Natural killer cell treated with Interleukin-12 subunit alpha and Interleukin-12 subunit beta and Interleukin-15 and Interleukin-18, amount 100 ng/mL, for 72 hours (primary cell): ENCODE measurements at regions not wholly inside any gene's neighbourhood (a gene's known extent, or its start where the extent isn't known, plus 50 kb on each side); places are given as distances from the start of the nearest gene placed in this dataset.
"Not testable (repeated sequence)": the region's sequence is repeated elsewhere in the genome, so short reads cannot be mapped to it uniquely, and the experiment has no call there.

Experiments
- ATAC-seq, 2 donors: fragments of 150-1000 bp; cut with Tn5 transposase in 1 of 2; sonication (Bioruptor Pico), chemical (Tn5 transposase) in 1 of 2; 2 replicates each; pipeline ENCODE4 v1.10.0; 2021
- DNase-seq: peaks from one replicate; pipeline ENCODE4 v3.0.0; 2022; ENCODE audit warnings: low spot score
- H3K27ac Mint-ChIP-seq, 2 donors: 1 replicate in 1 of 2; 2 replicates in 1 of 2; pipeline ENCODE4 v1.8.0; 2022; ENCODE audit warnings: mixed read lengths in 2 of 2, mild to moderate bottlenecking in 1 of 2, moderate library complexity in 1 of 2
- H3K27me3 Mint-ChIP-seq, 2 donors: 1 replicate in 1 of 2; 2 replicates in 1 of 2; pipeline ENCODE4 v1.8.0; 2022; ENCODE audit warnings: mixed read lengths in 2 of 2
- H3K36me3 Mint-ChIP-seq: one replicate; pipeline ENCODE4 v1.8.0; 2022; ENCODE audit warnings: mixed read lengths
- H3K4me1 Mint-ChIP-seq, 2 donors: 1 replicate in 1 of 2; 2 replicates in 1 of 2; pipeline ENCODE4 v1.8.0; 2022; ENCODE audit warnings: low read depth in 2 of 2, mixed read lengths in 2 of 2, mild to moderate bottlenecking in 1 of 2
- H3K4me3 Mint-ChIP-seq: one replicate; pipeline ENCODE4 v1.8.0; 2022; ENCODE audit warnings: mixed read lengths
- H3K9me3 Mint-ChIP-seq: 2 replicates; pipeline ENCODE4 v1.8.0; 2022; ENCODE audit warnings: mixed read lengths

DNA sequence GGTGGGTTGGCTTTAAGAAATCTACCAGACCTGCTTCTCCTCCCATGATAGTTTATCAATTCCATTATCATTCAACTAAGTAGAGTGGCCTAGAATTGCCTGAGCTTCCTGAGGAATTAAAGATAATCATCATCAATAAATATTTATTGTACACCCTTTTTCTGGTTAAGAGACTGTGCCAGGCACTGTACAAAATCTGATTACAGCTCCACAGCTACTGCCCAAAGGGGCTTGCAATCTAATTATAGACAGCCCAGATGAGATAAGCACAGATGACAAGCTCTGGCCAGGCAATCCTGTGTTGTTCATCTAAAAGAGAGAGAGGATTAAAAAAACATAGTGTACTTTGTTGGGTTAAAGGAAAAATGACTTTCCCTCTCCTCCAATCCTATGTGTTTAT lies 586.4 kb downstream of the GATA3 start:
- H3K27me3 Mint-ChIP-seq, result peaks cover 17 to 18% of the 10 kb centered on the region in 2 donors
- no peak overlapping the region for H3K27ac Mint-ChIP-seq
- H3K9me3 Mint-ChIP-seq, result peaks cover 3% of the 10 kb centered on the region
- no peak overlapping the region for H3K4me3 Mint-ChIP-seq
- H3K4me1 Mint-ChIP-seq, result no peaks in the 10 kb centered on the region
- DNase-seq, result no peak
- H3K36me3 Mint-ChIP-seq, result no peaks in the 10 kb centered on the region
- ATAC-seq, result no peak

DNA sequence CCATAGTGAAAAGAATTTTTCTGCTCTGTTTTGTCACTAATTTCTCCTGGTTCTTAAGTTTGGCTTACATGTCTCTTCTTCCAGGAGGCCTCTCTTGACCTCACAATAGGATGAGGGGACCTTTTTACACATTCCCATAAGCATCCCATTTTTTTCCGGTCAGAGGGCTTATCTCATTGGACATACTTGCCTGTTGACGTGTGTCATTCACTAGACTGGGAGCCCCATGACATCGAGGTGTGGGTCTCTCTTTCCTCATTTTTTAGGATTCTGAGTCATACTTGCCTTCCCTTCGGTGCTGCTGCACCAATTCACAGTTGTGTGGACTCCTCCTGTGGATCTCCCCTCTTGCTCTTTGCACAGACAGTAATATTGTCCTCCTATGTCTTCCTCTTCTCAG lies 601.8 kb downstream of the GATA3 start:
- Mint-ChIP-seq H3K27ac (no peak overlapping the region), H3K4me3 (no peak overlapping the region), H3K36me3 (no peaks in the 10 kb centered on the region), H3K27me3 (peaks cover 33 to 38% of the 10 kb centered on the region in 2 donors), H3K4me1 (no peaks in the 10 kb centered on the region), H3K9me3 (no peaks in the 10 kb centered on the region)
- DNase-seq (no peak), ATAC-seq (no peak)

DNA sequence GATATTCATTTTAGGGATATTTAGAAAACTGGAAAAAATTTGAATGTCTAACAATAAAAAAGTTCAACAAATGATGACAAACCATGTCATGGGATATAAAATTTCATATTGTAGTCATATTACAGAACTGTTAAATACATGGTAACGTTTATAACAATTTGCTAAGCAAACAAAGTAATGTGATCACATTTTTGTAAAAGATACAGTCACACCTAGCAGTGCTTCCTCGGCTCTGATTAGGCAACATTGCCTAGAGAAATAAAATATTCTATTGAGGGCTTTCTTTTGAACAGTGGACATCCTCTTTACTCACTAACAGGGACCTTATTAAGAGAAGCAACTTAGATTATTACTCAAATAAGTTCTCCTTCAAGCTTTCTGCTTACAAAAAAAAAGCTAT lies 605.5 kb downstream of the GATA3 start:
- Mint-ChIP-seq H3K9me3 (no peaks in the 10 kb centered on the region), H3K27me3 (peaks cover 29 to 34% of the 10 kb centered on the region in 2 donors), H3K4me1 (no peaks in the 10 kb centered on the region), H3K27ac (no peak overlapping the region), H3K36me3 (no peaks in the 10 kb centered on the region), H3K4me3 (no peak overlapping the region)
- no peak for DNase-seq
- no peak for ATAC-seq

GRCh38 chr10:8661886-8662285 lies 607.4 kb downstream of the GATA3 start:
- H3K4me1 Mint-ChIP-seq, result no peaks in the 10 kb centered on the region

DNA sequence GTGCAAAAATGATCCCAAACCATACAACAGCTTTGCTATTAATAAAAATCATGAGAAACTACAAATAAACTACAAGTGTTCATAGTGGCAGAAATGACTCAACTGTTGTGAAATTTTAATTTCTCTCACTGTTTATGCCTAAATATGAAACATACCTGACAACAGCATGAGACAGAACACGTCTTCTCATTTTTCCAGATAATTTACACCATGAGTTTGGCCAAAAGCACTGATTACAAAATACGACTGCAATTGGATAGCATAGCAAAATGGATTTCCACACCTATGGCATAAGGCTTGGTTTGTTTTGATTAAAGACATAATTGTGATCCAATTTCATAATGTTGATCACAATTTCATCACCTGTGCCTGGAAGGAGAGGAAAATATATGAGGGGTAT lies 608.6 kb downstream of the GATA3 start:
- no peak overlapping the region for H3K4me3 Mint-ChIP-seq
- H3K27ac Mint-ChIP-seq, result no peak overlapping the region
- H3K9me3 Mint-ChIP-seq, result no peaks in the 10 kb centered on the region
- H3K27me3 Mint-ChIP-seq, result peaks cover 21 to 22% of the 10 kb centered on the region in 2 donors
- DNase-seq (no peak), ATAC-seq (no peak)
- no peaks in the 10 kb centered on the region for H3K36me3 Mint-ChIP-seq
- no peaks in the 10 kb centered on the region for H3K4me1 Mint-ChIP-seq

More at GRCh38 chr10:8661886-8662285, 607.4 kb downstream of the GATA3 start:
- Mint-ChIP-seq H3K4me3 (no peak overlapping the region), H3K27me3 (peaks cover 21 to 22% of the 10 kb centered on the region in 2 donors), H3K36me3 (no peaks in the 10 kb centered on the region), H3K27ac (no peak overlapping the region), H3K9me3 (no peaks in the 10 kb centered on the region)
- no peak for DNase-seq
- ATAC-seq, result no peak

GRCh38 chr10:8665322-8665721 lies 610.8 kb downstream of the GATA3 start:
- no peaks in the 10 kb centered on the region for H3K9me3 Mint-ChIP-seq

GRCh38 chr10:8670461-8670860 lies 616.0 kb downstream of the GATA3 start:
- H3K4me1 Mint-ChIP-seq, result no peaks in the 10 kb centered on the region
- no peak overlapping the region for H3K27ac Mint-ChIP-seq
- H3K27me3 Mint-ChIP-seq, result peaks cover 16 to 24% of the 10 kb centered on the region in 2 donors
- no peak for ATAC-seq
- H3K4me3 Mint-ChIP-seq, result no peak overlapping the region
- no peak for DNase-seq
- no peaks in the 10 kb centered on the region for H3K36me3 Mint-ChIP-seq
- H3K9me3 Mint-ChIP-seq, result peaks cover 3% of the 10 kb centered on the region

More at GRCh38 chr10:8665322-8665721, 610.8 kb downstream of the GATA3 start:
- H3K4me1 Mint-ChIP-seq, result no peaks in the 10 kb centered on the region
- H3K4me3 Mint-ChIP-seq, result no peak overlapping the region
- no peak overlapping the region for H3K27ac Mint-ChIP-seq
- peaks cover 18% of the 10 kb centered on the region in 2 donors for H3K27me3 Mint-ChIP-seq
- no peaks in the 10 kb centered on the region for H3K36me3 Mint-ChIP-seq
- DNase-seq (no peak), ATAC-seq (no peak)

DNA sequence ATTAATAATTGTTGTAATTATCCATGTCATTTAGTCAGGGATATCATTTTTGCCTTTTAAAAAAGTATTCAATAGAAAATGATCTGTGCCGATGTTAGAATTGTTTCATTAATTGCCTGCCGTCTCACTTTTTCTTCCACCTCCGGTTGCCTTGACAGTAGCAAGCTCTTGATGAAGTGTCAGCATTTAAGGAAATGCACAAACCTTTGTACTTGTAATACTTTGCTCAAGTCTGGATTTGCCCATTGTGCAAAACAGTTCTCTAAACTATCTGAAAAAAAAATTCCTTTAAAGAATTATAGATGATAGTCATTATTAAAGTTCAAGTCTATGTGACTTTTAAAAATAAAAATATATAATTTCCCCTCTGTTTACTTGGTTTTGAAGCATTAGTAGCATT lies 619.7 kb downstream of the GATA3 start:
- Mint-ChIP-seq H3K4me3 (no peak overlapping the region), H3K27ac (no peak overlapping the region), H3K4me1 (no peaks in the 10 kb centered on the region), H3K9me3 (peaks cover 3% of the 10 kb centered on the region), H3K36me3 (no peaks in the 10 kb centered on the region), H3K27me3 (peaks cover 9 to 21% of the 10 kb centered on the region in 2 donors)
- DNase-seq (no peak), ATAC-seq (no peak)

DNA sequence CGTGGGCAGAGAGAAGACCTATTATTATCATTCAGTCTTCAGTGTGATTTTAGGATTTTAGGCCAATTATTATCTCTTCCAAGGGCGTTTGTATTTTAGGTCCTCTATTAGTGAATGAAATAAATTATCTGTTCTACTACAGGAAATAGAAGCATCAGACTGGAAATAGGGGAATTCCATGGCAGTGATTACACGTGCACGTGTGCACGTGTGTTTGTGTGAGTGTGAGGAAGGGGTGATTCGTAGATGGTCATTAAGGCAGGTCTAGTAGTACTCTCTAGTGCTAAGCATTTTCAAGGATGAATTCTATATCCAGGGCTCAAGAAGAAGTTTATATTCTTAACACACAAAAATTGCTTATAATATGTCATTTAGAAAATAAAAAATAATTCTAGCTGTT lies 623.2 kb downstream of the GATA3 start:
- Mint-ChIP-seq H3K27me3 (peaks cover 13 to 25% of the 10 kb centered on the region in 2 donors), H3K36me3 (no peaks in the 10 kb centered on the region), H3K27ac (no peak overlapping the region), H3K4me3 (no peak overlapping the region), H3K4me1 (no peaks in the 10 kb centered on the region), H3K9me3 (peaks cover 3% of the 10 kb centered on the region)
- ATAC-seq (no peak), DNase-seq (no peak)

DNA sequence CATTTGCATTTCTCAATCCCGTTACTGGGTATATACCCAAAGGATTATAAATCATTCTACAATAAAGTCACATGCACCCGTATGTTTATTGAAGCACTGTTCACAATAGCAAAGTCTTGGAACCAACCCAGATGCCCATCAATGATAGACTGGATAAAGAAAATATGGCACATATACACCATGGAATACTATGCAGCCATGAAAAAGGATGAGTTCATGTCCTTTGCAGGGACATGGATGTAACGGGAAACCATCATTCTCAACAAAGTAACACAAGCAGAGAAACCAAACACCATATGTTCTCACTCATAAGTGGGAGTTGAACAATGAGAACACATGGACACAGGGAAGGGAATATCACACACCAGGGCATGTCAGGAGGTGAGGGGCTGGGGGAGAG lies 630.4 kb downstream of the GATA3 start:
- not testable (repeated sequence) for H3K4me3 Mint-ChIP-seq, H3K4me1 Mint-ChIP-seq, ATAC-seq, H3K27ac Mint-ChIP-seq, DNase-seq, H3K27me3 Mint-ChIP-seq, H3K36me3 Mint-ChIP-seq, H3K9me3 Mint-ChIP-seq

- peaks cover 3% of the 10 kb centered on the region for H3K9me3 Mint-ChIP-seq
- no peaks in the 10 kb centered on the region for H3K4me1 Mint-ChIP-seq
- DNase-seq, result no peak
- H3K27me3 Mint-ChIP-seq, result peaks cover 0 to 15% of the 10 kb centered on the region in 2 donors
- no peak for ATAC-seq
- no peak overlapping the region for H3K27ac Mint-ChIP-seq
- H3K36me3 Mint-ChIP-seq, result no peaks in the 10 kb centered on the region
- H3K4me3 Mint-ChIP-seq, result no peak overlapping the region
Observed at GRCh38 chr10:8688881-8689280, 634.4 kb downstream of the GATA3 start.

DNA sequence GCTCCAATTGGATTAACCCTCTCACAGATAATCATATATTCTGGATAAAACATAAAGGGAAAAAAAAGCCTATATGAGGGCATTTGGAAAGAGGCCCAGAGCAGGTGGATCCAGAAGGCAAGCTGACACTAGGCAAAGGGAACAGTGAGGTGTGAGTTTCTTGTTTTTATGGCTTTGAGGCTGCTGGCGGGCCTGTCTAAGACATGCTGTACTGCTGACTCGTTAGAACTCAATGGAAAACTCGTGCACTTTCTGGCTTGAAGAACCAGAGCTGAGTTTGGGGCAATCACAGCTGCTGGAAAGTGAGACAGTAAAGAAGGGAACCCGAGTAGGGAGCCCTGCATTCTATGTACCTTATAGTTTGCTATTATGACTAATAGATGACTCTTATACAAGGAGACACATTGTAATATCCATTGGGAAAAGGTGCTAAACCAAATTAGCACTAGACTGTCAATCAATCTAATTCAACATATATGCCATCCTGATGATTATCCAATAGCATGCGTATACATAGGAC lies 637.1 kb downstream of the GATA3 start:
- Mint-ChIP-seq H3K4me3 (no peak overlapping the region), H3K9me3 (peaks cover 3% of the 10 kb centered on the region), H3K27me3 (peaks cover 0 to 17% of the 10 kb centered on the region in 2 donors), H3K27ac (no peak overlapping the region), H3K4me1 (no peaks in the 10 kb centered on the region), H3K36me3 (no peaks in the 10 kb centered on the region)
- ATAC-seq, result no peak
- no peak for DNase-seq

- not testable (repeated sequence) for H3K9me3 Mint-ChIP-seq, H3K4me1 Mint-ChIP-seq, H3K36me3 Mint-ChIP-seq, ATAC-seq, H3K27ac Mint-ChIP-seq, H3K4me3 Mint-ChIP-seq, DNase-seq
- peaks cover 2 to 14% of the 10 kb centered on the region in 2 donors for H3K27me3 Mint-ChIP-seq
Observed at GRCh38 chr10:8693635-8694034, 639.1 kb downstream of the GATA3 start.

GRCh38 chr10:8696746-8697145 lies 642.3 kb downstream of the GATA3 start:
- H3K4me1 Mint-ChIP-seq, result no peaks in the 10 kb centered on the region
- no peak overlapping the region for H3K27ac Mint-ChIP-seq
- ATAC-seq (no peak), DNase-seq (no peak)
- H3K27me3 Mint-ChIP-seq, result peaks cover 9 to 17% of the 10 kb centered on the region in 2 donors
- H3K4me3 Mint-ChIP-seq, result no peak overlapping the region
- H3K36me3 Mint-ChIP-seq, result no peaks in the 10 kb centered on the region
- H3K9me3 Mint-ChIP-seq, result peaks cover 3% of the 10 kb centered on the region

- Mint-ChIP-seq H3K4me3 (no peak overlapping the region), H3K36me3 (no peaks in the 10 kb centered on the region), H3K9me3 (no peaks in the 10 kb centered on the region), H3K27me3 (peaks cover 6 to 28% of the 10 kb centered on the region in 2 donors), H3K27ac (no peak overlapping the region), H3K4me1 (no peaks in the 10 kb centered on the region)
- DNase-seq (no peak), ATAC-seq (no peak)
Observed at GRCh38 chr10:8700689-8701088, 646.2 kb downstream of the GATA3 start.
